GM06990 (cell line): ENCODE measurements at regions not wholly inside any gene's neighbourhood (a gene's known extent, or its start where the extent isn't known, plus 50 kb on each side); places are given as distances from the start of the nearest gene placed in this dataset.
"Not testable (repeated sequence)": the region's sequence is repeated elsewhere in the genome, so short reads cannot be mapped to it uniquely, and the experiment has no call there.

Source experiments
- DNase-seq: peaks from one replicate; pipeline ENCODE4 v3.0.0-alpha.2; 2011; ENCODE audit not compliant: insufficient read length; ENCODE audit errors: extremely low read depth
- H3K27me3 ChIP-seq: replicated peaks from 2 replicates; pipeline ENCODE4 v1.6.0; 2011; ENCODE audit warnings: low read length; ENCODE audit not compliant: control insufficient read depth, insufficient read depth
- H3K36me3 ChIP-seq: 2 replicates; pipeline ENCODE4 v1.5.1; 2011; ENCODE audit warnings: low read length; ENCODE audit not compliant: control insufficient read depth, insufficient read depth
- H3K4me3 ChIP-seq: replicated peaks from 2 replicates; pipeline ENCODE4 v1.5.1; 2011; ENCODE audit warnings: low read depth, mild to moderate bottlenecking, control low read depth, low read length
- TF ChIP-seq, protein P1 (sequence below): IDR thresholded peaks from 2 replicates; pipeline ENCODE4 v1.5.1; 2011; ENCODE audit warnings: low read length, control low read depth, mild to moderate bottlenecking, inconsistent platforms; ENCODE audit not compliant: insufficient read depth, poor library complexity, severe bottlenecking

DNA sequence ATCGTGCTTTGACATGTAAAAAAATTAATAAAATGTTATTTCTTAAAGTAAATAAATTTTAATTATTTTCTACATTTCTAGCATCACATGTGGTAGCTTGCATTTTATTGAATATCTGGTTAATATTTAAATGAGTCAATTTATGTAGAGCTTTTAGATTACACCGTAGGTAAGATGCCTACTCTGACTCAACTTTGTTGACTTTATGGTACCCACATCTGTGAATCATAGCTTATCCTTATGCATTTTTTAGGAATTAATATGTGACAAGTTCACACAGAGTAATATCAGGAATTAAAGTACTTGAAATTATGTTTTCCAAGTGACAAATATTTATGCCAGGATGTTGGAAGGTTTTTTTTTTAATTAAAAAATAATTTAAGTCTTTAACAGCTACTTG is 120.7 kb downstream of the LEPR start:
- no peaks in the 10 kb centered on the region for H3K36me3 ChIP-seq

DNA sequence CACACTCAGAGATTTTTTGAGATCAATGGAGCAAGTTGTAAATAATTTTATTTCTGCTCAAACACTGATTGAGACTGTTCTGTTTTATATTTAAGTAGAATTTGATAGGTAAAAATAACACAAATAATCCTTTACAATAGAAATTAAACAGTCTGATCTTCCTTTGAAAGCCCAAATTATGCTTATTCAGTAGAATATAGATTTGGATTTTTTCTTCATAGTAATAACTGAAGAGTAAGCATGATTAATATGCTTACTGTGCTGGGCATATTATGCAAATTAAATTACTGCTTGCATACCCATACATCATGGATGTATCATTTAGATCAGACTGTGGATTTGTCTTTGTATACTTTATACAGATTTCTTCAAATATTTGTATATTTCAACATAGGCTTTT is 121.4 kb downstream of the LEPR start:
- TF ChIP-seq, protein P1, sequence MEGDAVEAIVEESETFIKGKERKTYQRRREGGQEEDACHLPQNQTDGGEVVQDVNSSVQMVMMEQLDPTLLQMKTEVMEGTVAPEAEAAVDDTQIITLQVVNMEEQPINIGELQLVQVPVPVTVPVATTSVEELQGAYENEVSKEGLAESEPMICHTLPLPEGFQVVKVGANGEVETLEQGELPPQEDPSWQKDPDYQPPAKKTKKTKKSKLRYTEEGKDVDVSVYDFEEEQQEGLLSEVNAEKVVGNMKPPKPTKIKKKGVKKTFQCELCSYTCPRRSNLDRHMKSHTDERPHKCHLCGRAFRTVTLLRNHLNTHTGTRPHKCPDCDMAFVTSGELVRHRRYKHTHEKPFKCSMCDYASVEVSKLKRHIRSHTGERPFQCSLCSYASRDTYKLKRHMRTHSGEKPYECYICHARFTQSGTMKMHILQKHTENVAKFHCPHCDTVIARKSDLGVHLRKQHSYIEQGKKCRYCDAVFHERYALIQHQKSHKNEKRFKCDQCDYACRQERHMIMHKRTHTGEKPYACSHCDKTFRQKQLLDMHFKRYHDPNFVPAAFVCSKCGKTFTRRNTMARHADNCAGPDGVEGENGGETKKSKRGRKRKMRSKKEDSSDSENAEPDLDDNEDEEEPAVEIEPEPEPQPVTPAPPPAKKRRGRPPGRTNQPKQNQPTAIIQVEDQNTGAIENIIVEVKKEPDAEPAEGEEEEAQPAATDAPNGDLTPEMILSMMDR: no peak
- Histone ChIP-seq H3K36me3 (no peaks in the 10 kb centered on the region), H3K4me3 (no peak overlapping the region), H3K27me3 (no peaks in the 10 kb centered on the region)
- DNase-seq: no peak

More for the DNA sequence above, 120.7 kb downstream of the LEPR start:
- Histone ChIP-seq H3K4me3 (no peak overlapping the region), H3K27me3 (no peaks in the 10 kb centered on the region)
- DNase-seq: no peak
- TF ChIP-seq, protein P1: no peak

DNA sequence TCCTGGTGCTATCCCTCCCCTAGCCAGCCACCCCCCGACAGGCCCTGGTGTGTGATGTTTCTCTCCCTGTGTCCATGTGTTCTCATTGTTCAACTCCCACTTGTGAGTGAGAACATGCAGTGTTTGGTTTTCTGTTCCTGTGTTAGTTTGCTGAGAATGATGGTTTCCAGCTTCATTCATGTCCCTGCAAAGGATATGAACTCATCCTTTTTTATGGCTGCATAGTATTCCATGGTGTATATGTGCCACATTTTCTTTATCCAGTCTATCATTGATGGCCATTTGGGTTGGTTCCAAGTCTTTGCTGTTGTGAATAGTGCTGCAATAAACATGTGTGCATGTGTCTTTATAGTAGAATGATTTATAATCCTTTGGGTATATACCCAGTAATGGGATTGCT is 122.1 kb downstream of the LEPR start:
- not testable (repeated sequence) for DNase-seq, H3K4me3 ChIP-seq, H3K27me3 ChIP-seq, H3K36me3 ChIP-seq

DNA sequence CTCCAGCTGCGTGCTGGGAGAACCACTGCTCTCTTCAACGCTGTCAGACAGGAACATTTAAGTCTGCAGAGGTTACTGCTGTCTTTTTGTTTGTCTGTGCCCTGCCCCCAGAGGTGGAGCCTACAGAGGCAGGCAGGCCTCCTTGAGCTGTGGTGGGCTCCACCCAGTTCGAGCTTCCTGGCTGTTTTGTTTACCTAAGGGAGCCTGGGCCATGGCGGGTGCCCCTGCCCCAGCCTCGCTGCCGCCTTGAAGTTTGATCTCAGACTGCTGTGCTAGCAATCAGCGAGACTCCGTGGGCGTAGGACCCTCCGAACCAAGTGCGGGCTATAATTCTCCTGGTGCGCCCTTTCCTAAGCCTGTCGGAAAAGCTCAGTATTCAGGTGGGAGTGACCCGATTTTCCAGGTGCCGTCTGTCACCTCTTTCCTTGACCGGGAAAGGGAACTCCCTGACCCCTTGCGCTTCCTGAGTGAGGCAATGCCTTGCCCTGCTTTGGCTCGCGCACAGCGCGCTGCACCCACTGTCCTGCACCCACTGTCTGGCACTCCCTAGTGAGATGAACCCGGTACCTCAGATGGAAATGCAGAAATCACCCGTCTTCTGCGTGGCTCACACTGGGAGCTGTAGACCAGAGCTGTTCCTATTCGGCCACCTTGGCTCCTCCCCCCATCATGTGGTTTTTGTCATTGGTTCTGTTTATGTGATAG is 130.0 kb downstream of the LEPR start:
- not testable (repeated sequence) for H3K36me3 ChIP-seq, DNase-seq, H3K27me3 ChIP-seq, H3K4me3 ChIP-seq

DNA sequence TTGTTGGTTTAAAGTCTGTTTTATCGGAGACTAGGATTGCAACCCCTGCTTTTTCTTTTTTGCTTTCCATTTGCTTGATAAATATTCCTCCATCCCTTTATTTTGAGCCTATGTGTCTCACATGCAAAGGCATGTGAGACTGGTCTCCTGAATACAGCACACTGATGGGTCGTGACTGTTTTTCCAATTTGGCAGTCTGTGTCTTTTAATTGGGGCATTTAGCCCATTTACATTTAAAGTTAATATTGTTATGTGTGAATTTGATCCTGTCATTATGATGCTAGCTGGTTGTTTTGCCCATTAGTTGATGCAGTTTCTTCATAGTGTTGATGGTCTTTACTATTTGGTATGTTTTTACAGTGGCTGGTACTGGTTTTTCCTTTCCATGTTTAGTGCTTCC is 132.0 kb downstream of the LEPR start:
- not testable (repeated sequence) for DNase-seq, H3K4me3 ChIP-seq, H3K27me3 ChIP-seq, H3K36me3 ChIP-seq

DNA sequence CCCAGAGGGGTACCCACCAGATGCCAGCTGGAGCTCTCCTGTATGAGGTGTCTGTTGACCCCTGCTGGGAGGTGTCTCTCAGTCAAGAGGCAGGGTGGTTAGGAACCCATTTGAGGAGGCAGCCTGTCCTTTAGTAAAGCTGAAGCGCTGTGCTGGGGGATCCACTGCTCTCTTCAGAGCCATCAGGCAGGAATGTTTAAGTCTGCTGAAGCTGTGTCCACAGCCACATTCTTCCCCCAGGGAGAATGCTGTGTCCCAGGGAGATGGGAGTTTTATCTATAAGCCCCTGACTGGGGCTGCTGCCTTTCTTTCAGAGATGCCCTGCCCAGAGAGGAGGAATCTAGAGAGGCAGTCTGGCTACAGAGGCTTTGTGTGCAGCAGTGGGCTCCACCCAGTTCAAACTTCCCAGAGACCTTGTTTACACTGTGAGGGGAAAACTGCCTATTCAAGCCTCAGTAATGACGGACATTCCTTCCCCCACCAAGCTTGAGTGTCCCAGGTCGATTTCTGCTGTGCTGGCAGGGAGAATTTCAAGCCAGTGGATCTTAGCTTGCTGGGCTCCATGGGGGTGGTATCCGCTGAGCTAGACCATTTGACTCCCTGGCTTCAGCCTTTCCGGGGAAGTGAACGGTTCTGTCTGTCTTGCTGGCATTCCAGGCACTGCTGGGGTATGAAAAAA is 133.8 kb downstream of the LEPR start:
- H3K4me3 ChIP-seq, DNase-seq, H3K27me3 ChIP-seq, H3K36me3 ChIP-seq: not testable (repeated sequence)

DNA sequence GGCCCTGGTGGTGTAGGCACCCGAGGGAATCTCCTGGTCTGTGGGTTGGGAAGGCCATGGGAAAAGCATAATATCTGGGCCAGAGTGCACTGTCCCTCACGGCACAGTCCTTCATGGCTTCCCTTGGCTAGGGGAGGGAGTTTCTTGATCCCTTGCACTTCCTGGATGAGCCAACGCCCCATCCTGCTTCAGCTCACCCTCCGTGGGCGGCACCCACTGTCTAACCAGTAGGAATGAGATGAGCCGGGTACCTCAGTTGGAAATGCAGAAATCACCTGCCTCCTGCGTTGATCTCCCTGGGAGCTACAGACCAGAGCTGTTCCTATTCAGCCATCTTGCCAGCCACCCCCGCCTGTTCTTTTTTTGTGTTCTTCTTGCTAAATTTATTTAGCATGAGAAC is 134.4 kb downstream of the LEPR start:
- H3K27me3 ChIP-seq: no peaks in the 10 kb centered on the region
- no peak overlapping the region for H3K4me3 ChIP-seq
- no peaks in the 10 kb centered on the region for H3K36me3 ChIP-seq
- no peak for DNase-seq
- TF ChIP-seq, protein P1: no peak
